Heart right ventricle (tissue), 16 donors: ENCODE measurements at regions not wholly inside any gene's neighbourhood (a gene's known extent, or its start where the extent isn't known, plus 50 kb on each side); places are given as distances from the start of the nearest gene placed in this dataset.

ENCODE experiments used
- ATAC-seq, 8 donors: fragments of 200-7000 bp; cut with Tn5 transposase; one replicate each; pipeline ENCODE4 v1.9.1; 2020; ENCODE audit warnings: mild to moderate bottlenecking in 8 of 8, moderate library complexity in 8 of 8, moderate number of reproducible peaks in 1 of 8
- DNase-seq, 2 donors: peaks; one replicate each; pipeline ENCODE4 v3.0.0-alpha.2; 2020
- H3K27ac ChIP-seq, 10 donors: fragments of 200-600 bp; sonication (generic) in 2 of 10; one replicate each; pipeline versions ENCODE4 v1.5.0 to v1.8.0; 2020 to 2022; ENCODE audit warnings: mild to moderate bottlenecking in 3 of 10
- H3K27me3 ChIP-seq, 7 donors: fragments of 200-600 bp; one replicate each; pipeline ENCODE4 v1.8.0; 2021 to 2022; ENCODE audit warnings: mild to moderate bottlenecking in 2 of 7
- H3K36me3 ChIP-seq, 9 donors: fragments of 200-600 bp; sonication (generic) in 1 of 9; one replicate each; pipeline versions ENCODE4 v1.5.0 to v1.8.0; 2020 to 2022; ENCODE audit warnings: mild to moderate bottlenecking in 2 of 9
- H3K4me1 ChIP-seq, 9 donors: fragments of 200-600 bp; sonication (generic) in 1 of 9; one replicate each; pipeline versions ENCODE4 v1.5.0 to v1.8.0; 2020 to 2022; ENCODE audit warnings: mild to moderate bottlenecking in 4 of 9
- H3K4me3 ChIP-seq, 10 donors: fragments of 200-600 bp; sonication (generic) in 2 of 10; one replicate each; pipeline versions ENCODE4 v1.5.0 to v1.8.0; 2020 to 2022; ENCODE audit warnings: mild to moderate bottlenecking in 7 of 10, moderate library complexity in 2 of 10
- H3K9me3 ChIP-seq, 11 donors: fragments of 200-600 bp in 10 of 11; sonication (generic) in 2 of 11; one replicate each; pipeline versions ENCODE4 v1.5.0 to v1.8.0; 2013 to 2022; ENCODE audit warnings: mild to moderate bottlenecking in 2 of 11, control low read depth in 1 of 11, moderate library complexity in 1 of 11
- CTCF ChIP-seq, 9 donors: fragments of 200-600 bp; sonication (generic) in 2 of 9; IDR thresholded peaks; one replicate each; pipeline versions ENCODE4 v1.5.0 to v1.8.0; 2021 to 2022; ENCODE audit warnings: antibody characterized with exemption in 9 of 9, mild to moderate bottlenecking in 5 of 9, moderate library complexity in 1 of 9
- WGBS, 2 donors: extraction: QIAGEN DNeasy Blood & Tissue Kit; methylation state at CpG; one replicate each; pipeline ENCODE4 v1.1.7; 2013; ENCODE audit warnings: inconsistent platforms in 1 of 2; 5-methylcytosine and 5-hydroxymethylcytosine counted together
- intact Hi-C, 10 donors: fragments of 100-400 bp; cut with DNase I; formaldehyde crosslinking; loops; one replicate each; pipeline versions ENCODE4 v1.11.1 to v1.14.2; 2022
- donor health status: Arrhythmogenic right ventricular cardiomyopathy.
- donor health status: ischemic (EF 13 %, LVEDD 7.1; RV severe dilation, severe dysfunction).
- donor health status: healthy with polysubstance abuse.
- donor health status: DM: no; HTN: yes; CAD: no.
- donor health status: DM: no; HTN: no; CAD: no.
- donor health status: ischemic (EF 25% LVEDD 6.9; RV normal size, moderate dysfunction).
- donor health status: ischemic (EF 25% LVEDD 5.7; RV mildly dilated, moderate dysfunction).
- donor health status: healthy.
- donor health status: DM: yes; HTN: yes; CAD: no.
- donor health status: Ischemic cardiomyopathy.
- donor health status: ischemic (EF 35%, LVEDD 5.7; RV mildly dilated, moderate dysfunction).
- donor health status: nonischemic (EF 11% LVEDD 7.7; RV severe dilation, severe dysfunction).
- donor health status: DM: yes; HTN: yes; CAD: no.
- donor health status: PGD.
- donor health status: ischemic (EF 29% LVEDD 5.4; RV normal size, mild dysfunction).
- donor health status: nonischemic (EF 23%, LVEDD 6.1; RV moderate dilation, normal function).

DNA sequence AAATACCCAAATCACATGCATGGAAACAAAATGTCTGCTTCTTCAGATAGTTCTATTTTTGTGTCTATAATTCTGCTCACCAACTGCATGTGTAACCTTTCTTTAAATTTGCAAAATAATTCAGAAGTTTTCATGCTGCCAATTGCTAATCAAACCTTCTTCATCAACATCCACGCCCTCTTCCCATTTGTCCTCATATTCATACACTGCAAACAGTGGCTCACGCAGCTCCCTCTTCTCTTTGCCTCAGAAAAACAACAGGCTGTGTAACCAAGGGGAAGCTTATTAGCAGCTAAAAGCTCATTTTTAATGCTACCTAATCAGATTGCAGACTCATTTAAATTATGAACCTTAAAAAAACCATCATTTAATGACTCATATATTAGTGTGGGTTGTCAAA is 555.0 kb upstream of the EPHA7 start:
- ATAC-seq (no peak), DNase-seq (no peak)
- Histone ChIP-seq H3K9me3 (no peaks in the 10 kb centered on the region), H3K27me3 (no peaks in the 10 kb centered on the region), H3K4me1 (no peaks in the 10 kb centered on the region), H3K4me3 (no peak overlapping the region), H3K36me3 (no peaks in the 10 kb centered on the region), H3K27ac (no peak overlapping the region)
- intact Hi-C loops: no loop called here
- no peak for TF ChIP-seq CTCF (IDR thresholded peaks at IDR 0.05)
- WGBS, 2 donors: 71 to 77% methylated on average over 2 of the region's 2 CpGs

GRCh38 chr6:93972791-93973190 is 553.4 kb upstream of the EPHA7 start:
- DNase-seq: no peak
- H3K9me3 ChIP-seq: no peaks in the 10 kb centered on the region
- no peak overlapping the region for H3K27ac ChIP-seq
- H3K4me1 ChIP-seq: no peaks in the 10 kb centered on the region
- no peaks in the 10 kb centered on the region for H3K27me3 ChIP-seq
- TF ChIP-seq CTCF (IDR thresholded peaks at IDR 0.05): no peak
- H3K4me3 ChIP-seq: no peak overlapping the region
- intact Hi-C loops: no loop called here
- WGBS, 2 donors: 75 to 86% methylated on average over 3 of the region's 3 CpGs
- ATAC-seq: no peak
- H3K36me3 ChIP-seq: no peaks in the 10 kb centered on the region

GRCh38 chr6:93970684-93971083 is 551.3 kb upstream of the EPHA7 start:
- H3K9me3 ChIP-seq: no peaks in the 10 kb centered on the region
- WGBS, 2 donors: 50 to 53% methylated on average over 5 of the region's 5 CpGs
- H3K4me3 ChIP-seq: no peak overlapping the region
- no peaks in the 10 kb centered on the region for H3K36me3 ChIP-seq
- H3K27ac ChIP-seq: no peak overlapping the region
- DNase-seq (no peak), ATAC-seq (no peak)
- no peak for TF ChIP-seq CTCF (IDR thresholded peaks at IDR 0.05)
- H3K4me1 ChIP-seq: no peaks in the 10 kb centered on the region
- no peaks in the 10 kb centered on the region for H3K27me3 ChIP-seq
- intact Hi-C loops: no loop called here

DNA sequence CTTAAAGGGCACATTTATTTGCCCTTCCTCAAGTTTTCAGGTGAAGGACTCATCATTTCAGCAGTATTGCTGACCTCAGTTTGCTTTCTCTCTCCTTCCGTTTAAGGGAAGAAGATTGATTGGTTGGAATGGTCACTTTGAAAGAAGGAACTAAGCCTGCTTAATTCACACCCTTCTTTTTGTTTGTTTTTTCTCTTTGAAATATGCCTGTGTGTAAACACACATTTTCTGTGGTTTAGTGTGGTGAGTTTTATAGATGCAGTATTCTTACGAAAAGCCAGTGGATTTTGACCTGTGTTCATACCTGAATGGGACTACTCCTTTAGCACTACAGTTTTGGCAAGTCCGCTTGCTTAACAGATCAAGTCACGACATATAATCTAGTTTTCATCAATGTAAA is 548.8 kb upstream of the EPHA7 start:
- DNase-seq (no peak), ATAC-seq (no peak)
- no peaks in the 10 kb centered on the region for H3K9me3 ChIP-seq
- no peak overlapping the region for H3K4me3 ChIP-seq
- H3K27ac ChIP-seq: no peak overlapping the region
- intact Hi-C loops: no loop called here
- no peaks in the 10 kb centered on the region for H3K36me3 ChIP-seq
- 78 to 79% methylated on average over 4 of the region's 4 CpGs for WGBS, 2 donors
- no peaks in the 10 kb centered on the region for H3K4me1 ChIP-seq
- H3K27me3 ChIP-seq: no peaks in the 10 kb centered on the region
- TF ChIP-seq CTCF (IDR thresholded peaks at IDR 0.05): no peak

DNA sequence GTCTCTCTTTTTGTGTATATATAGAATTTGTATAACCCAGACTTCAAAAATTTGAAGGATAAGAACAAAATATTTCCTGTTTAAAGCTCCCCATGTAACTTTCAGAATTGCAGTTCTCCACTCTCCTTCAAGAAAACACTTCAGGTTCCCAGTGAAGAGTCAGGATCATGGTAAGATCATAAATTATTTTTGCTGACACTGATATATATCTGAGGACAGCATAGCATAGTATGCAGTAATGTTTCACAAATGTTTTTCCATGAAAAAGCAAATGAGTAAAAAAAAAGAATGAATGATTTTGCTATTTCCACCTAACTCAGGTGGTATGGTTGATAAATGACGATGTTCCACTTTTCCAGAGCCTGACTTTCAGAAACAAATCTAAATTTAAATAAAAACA is 545.6 kb upstream of the EPHA7 start:
- Histone ChIP-seq H3K27me3 (no peaks in the 10 kb centered on the region), H3K36me3 (no peaks in the 10 kb centered on the region), H3K27ac (no peak overlapping the region), H3K9me3 (no peaks in the 10 kb centered on the region), H3K4me3 (no peak overlapping the region), H3K4me1 (no peaks in the 10 kb centered on the region)
- intact Hi-C loops: no loop called here
- ATAC-seq: no peak
- TF ChIP-seq CTCF (IDR thresholded peaks at IDR 0.05): no peak
- no peak for DNase-seq
- 79 to 85% methylated on average over 1 of the region's 1 CpG for WGBS, 2 donors
